Erythroblast (primary cell): ENCODE measurements at regions not wholly inside any gene's neighbourhood (a gene's known extent, or its start where the extent isn't known, plus 50 kb on each side); places are given as distances from the start of the nearest gene placed in this dataset.

Experiments used
- GATA1 ChIP-seq: IDR thresholded peaks from 2 replicates; pipeline ENCODE4 v1.6.1; 2011; ENCODE audit warnings: low read depth, mild to moderate bottlenecking, control low read depth, low read length, moderate library complexity
- POLR2A ChIP-seq: IDR thresholded peaks from 2 replicates; pipeline ENCODE4 v1.6.1; 2011; ENCODE audit warnings: mild to moderate bottlenecking, low read length

- TF ChIP-seq POLR2A (no peak), GATA1 (no peak)
Observed at GRCh38 chr11:62017878-62018655, 50.6 kb upstream of the FTH1 start.
